Medulla oblongata (tissue), 1 donor: ENCODE measurements at regions not wholly inside any gene's neighbourhood (a gene's known extent, or its start where the extent isn't known, plus 50 kb on each side); places are given as distances from the start of the nearest gene placed in this dataset.

Experiments
- DNase-seq: peaks from one replicate; pipeline ENCODE4 v3.0.0-alpha.2; 2015; ENCODE audit errors: extremely low spot score

DNA sequence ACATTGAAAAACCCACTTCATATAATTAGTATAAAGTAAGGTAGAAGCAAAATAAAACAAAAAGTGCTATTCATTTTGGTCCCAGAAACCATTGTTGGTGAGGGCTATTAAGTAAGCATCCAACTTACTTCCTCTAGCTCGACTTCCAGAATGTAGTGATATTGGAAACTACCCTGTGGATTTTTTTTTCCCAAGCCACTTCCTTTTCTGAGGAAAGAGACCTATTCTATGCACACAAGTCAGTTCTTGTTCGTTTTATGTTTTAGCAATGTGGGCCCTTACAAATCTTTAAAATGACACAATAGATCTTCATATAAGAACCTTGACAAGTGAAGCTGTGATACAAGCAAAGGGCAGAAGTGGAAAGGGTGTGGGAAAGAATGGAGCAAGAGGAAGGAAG, 402.0 kb upstream of the TBL1XR1 start:
- DNase-seq, result no peak

DNA sequence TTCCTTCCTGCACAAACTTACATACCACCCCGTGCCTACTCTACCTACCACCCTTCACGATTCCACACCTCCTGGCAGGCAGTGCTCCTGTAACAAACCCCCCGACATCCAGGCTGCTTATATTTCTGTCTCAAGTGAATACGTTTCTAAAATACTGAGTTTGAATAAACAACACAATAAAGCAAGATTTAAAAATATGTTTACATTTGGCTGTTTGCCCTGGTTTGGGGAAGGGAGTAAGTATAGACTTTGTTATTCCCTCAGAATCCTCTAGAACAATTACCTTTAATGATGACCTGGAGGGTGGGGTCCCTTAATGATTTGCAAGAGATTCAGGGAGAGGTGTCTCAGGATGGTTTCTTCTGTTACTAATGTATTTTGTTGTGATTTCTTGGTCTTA, 402.6 kb upstream of the TBL1XR1 start:
- DNase-seq, result no peak

DNA sequence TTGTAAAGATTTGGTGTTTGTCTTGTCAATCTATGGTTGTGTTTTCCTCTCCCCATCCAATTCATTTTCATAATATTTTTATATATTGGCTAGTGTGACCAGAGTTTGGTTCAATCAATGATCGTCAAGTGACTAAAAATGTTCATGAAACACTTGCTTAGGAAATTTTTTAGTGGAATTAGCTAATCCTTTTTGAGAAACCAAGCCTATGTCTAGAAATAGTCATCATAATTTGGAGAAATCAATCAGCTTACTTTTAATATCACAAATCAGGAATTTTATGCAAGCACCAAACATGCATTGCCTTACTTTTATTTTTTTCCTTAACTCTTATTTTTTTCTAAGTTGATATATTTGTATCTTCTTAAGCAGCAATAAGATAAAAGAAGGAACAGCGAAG, 403.1 kb upstream of the TBL1XR1 start:
- no peak for DNase-seq

DNA sequence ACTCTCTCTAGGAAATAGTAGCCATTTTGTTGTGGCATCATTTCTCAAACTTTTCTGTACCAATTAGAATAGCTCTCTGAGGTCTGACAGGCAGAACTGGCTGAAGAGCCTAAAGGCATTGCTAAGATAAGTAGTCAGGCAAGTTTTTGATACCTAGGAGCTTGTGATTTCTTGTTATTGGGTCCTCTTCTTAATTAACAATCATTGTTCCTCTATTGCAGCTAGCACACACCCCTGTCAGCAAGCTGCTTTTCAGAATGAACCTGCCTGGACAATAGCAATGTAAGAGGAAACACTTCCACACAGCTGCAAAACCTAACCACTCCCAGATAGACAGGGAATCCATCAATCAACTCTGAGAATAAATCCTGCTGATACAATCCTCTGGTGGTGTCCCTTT, 403.9 kb upstream of the TBL1XR1 start:
- DNase-seq, result no peak

DNA sequence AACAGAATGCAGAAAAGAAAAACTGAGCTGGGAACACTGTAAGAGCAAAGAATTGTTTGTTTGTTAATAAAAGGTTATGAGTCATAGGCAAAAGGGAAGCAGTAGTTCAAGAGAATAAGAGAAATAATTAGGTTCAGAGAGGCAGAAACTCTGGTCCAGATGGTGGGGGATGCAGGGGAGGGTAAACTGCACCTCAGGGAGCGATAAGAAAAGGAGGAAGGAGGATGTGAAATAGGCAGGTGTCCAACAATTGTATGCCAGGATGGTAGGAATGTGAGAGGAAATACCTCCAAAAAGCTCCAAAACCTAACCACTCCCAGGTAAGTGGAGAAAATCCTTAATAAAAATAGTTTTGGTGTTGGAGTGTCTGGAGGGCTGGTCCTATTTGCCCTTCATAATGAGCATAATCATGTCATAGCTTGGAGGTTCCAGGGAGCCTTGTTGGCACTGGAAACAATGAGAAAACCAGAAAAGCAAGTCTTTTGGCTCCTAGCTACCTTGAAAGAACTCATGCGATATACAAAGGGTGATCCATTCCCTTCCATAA, 405.4 kb upstream of the TBL1XR1 start:
- DNase-seq, result no peak

DNA sequence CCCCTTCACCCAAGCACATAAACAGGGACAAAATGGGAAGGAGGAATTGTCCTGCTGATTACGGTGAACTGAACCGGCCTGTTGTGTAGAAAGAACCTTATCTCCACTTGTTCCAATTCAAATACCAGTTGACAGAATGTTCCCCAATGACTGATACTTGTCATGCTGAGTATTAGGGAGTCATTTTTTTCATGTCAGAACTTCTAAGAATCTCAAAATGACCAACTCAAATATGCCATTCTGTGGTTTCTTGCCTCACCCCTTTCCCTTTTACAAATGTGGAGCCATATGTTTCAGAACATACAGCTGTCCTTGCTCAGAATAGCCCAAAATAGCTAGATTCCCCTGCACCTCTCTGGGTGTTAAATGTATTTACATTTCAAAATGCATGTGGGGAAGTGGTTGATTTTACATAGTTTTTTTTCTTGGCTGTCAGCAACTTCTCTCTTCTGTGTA, 405.9 kb upstream of the TBL1XR1 start:
- no peak for DNase-seq

DNA sequence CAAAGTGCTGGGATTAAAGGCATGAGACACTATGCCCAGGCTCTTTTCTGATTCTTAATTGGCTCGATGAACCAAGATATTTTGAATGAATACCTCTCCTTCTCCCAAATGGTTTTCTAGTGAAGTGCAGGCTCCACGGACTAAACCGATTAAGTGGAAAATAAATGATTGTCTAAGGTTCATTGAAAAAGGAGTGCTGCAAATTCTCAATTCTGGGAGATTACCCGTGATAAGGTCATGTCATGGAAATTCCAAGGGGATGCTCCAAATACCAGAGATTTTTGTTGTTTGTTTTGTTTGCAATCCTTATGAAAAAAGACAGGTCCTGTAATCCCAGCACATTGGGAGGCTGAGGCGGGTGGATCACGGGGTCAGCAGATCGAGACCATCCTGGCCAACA, 406.9 kb upstream of the TBL1XR1 start:
- DNase-seq, result no peak

DNA sequence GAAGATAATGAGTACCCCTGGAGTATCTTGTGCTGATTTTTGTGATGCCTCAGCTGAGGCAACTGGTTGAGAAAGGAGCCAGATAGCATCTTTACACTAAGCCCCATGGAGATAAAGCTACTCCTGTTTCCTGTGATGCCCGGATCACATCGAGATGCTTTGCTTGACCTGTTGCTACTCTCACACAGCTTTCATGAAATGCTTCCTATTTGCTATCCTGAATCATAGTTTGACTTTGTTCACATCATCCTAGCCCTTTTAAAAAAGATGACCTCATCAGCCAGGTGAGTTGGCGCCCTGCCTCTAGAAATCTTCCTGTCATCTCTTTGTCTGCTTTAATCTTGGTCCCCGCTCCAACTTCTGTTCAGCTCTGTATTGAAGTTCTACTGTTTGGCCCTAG, 409.6 kb upstream of the TBL1XR1 start:
- no peak for DNase-seq

DNA sequence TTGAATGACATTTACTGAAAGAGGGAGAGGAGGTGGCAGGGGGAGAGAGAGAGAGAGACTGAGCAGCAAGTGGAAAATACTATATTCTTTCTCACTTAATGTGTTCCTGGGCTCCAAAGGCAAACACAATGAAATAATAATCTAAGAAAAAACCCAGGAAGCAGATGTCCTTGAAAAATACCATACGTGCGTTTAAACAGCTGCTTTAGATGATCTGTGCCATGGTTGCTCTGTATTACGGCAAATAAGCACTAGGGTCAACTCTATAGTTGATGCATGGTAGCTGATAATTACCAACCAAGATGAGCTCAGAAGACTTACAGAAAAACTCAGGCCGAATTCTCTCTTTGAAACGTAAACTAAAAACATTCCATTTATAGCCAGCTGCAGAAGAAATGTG, 410.3 kb upstream of the TBL1XR1 start:
- no peak for DNase-seq

DNA sequence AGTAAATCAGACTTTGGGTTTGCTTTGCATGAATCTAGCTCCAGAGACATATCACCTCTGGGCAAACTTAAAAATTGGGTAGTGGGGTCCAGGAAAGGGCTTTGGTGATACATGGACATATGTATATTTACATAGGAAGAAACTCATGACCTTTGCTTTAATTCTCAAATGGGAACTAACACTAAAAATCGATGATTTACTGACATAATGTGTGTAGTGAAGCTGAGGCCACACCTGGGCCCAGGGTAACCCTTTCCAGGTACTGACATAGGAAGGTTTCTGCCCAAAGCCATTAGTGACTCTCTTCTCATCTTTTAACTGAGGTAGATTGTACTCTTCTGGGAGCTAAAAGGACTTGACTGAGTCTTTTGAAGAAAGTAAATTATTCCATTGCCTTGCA, 411.2 kb upstream of the TBL1XR1 start:
- no peak for DNase-seq

DNA sequence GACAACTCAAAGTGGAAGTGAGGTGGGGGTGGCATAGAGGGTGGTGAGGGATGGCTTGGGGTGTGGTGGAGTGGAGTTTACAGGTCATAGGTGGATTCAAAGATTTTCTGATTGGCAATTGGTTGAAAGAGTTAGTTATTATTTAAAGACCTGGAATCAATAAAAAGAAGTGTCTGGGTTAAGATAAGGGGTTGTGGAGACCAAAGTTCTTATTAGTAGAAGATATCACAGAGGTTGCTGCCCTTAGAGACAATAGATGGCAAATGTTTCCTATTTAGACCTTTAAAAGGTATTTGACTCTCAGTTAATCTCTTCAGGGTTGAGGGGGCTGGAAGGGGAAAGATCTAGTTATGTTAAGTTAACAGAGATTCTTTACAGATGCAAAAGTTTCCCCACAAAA, 412.3 kb upstream of the TBL1XR1 start:
- DNase-seq, result no peak

DNA sequence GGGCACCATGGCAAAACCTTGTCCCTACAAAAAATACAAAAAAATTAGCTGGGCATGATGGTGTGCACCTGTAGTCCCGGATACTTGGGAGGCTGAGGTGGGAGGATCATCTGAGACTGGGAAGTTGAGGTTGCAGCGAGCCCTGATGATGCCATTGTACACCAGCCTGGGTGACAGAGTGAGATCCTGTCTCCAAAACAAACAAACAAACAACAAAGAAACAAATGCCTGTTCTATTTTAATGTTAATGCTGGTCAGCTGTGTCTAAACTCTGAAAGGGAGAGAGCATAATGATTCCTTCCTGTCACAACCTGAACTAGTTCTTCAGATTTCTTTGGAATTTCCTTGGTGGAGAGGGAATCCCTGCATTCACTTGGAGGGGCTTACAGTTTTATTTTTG, 413.0 kb upstream of the TBL1XR1 start:
- DNase-seq, result no peak

DNA sequence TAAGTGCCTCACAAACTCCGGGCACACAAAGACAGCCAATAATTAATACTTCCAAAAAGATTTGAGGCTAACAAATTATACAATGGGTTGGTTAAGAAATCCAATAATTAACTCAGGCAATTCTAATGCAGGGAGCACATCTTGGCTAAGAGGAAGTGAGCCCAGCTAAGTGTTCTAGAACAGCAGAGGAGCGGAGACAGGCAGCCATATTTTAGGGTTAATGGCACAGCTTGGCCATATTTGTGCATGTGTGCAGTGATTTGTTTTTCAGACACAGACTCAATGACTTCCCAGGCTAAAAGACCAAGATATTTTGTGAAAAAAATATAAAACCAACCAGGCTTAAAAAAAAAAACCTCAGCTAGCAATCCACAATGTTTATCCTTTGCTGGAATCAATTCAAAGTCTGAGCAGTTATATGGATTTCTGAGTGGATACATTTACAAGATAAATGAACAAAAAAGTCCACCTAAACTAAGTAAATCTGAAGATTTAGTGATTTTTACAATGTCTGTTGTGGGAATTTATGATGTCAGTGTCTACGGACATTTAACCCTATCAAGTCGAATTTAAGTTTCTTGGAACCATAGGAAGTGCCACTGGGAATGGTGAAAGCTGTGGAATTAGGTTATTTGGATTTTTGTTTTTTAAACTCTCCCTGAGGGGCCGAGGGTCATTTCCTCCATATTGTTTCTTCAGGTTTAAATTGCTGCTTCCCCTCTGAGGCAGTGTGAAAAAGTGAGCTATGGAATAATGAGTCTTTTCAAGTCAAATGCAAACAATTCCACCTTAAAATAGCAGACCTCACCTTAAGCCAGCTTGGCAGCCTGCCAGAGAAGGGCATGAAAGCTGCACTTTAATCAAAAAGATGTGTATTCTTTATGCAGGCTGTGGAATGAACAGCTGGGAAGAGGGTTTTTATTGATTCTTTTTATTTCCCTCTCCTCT, 413.7 kb upstream of the TBL1XR1 start:
- DNase-seq, result peak; percentile 26

DNA sequence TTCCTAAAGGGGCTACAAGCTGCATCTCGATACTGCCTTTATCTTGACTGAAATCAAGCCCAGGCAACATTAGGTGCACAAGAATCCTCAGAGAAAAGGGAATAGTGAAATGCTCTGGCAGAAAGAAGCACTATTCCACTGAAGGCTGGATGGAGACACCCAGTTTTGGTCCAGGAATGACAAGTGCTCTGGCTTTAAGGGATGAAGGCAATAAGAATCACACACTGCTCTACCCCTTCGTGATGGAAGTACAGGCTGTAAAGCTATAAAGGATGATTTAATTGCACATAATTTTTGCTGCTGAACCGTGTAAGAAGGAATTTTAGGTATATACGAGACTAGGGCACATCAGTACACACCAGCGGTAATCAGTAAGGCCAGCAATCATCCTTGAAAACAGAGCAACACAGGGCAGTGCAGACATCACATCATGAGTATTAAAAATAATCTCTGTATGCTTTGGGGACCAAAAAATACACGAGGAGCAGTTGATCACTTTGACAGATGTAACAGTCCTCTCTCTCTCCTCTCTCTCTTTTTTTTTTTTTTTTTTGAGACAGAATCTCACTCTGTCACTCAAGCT, 414.6 kb upstream of the TBL1XR1 start:
- DNase-seq, result peak; percentile 29

DNA sequence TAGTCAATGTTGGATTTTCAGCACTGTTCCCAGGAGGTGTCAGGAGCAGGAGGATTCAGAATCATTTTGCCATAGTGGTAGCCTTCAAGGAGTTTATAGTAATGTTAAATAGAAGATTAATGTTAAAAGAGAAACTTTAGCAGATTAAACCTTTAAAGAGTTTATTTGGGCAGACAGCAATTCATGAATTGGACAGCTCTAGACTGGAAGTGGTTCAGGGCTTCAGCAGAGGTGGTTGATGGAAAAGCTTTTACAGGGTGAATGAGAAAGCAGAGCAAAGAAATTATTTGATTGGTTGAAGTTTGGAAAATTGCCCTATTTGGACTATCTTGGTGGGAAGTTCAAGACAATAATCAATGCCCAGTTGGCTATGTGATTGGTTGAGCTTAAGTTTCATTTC, 416.6 kb upstream of the TBL1XR1 start:
- DNase-seq, result no peak

DNA sequence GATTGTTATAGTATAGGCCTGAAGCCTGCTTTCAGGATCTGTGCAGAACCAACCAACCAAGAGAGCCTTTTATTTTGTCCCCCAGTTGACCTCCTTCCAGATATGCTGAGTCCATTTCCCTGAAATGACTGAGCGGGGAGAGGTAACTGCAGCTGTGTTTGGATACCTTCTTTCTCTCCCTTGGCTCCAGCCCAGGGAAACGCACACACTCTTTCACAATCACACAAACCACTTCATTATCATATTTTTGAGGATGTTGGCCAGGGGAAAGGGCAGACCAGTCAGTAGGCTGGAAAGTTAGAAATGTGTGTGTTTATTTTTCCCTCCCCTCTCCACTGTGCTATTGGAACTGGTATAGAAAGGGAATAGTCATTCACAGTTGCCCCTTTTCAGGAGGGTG, 417.7 kb upstream of the TBL1XR1 start:
- DNase-seq, result peak; percentile 70

DNA sequence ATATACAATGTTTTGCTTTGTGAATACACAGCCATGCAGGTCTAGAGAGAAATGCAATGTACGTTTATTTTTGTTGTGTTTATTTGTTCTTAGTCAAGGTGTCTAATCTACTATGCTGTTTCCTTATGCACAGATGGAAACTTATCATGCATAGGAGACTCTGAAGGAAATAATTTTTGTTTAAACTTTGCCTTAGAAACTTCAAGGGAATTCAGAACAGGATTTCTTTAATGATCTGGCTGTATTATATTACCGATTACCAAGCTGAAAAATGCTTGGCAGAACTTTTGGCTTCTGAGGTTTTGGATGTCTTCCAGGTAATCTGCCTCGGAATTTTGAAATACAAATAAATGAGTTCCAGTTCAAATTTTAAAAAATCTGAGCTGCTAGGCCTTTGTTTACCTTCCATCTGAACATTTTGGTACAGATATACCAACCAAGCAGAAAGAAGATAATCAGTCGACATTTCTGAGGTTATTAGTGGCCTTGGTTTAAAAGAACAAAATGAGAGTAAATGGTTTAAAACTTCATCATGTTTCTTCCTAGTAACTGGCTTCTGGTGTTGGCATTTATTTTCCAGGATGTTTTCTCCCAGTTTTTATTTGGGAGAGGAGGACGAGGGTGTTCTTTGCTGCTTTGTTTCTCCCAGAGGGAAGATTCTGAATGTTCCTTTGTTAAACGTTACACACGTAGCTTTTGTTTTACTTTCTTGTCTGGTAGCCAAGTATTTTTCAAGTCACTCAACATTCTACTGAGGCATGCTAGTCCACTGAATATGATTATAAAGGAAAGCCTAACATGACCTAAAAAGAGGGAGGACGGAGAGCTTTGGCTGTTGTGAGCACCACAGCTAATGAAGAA, 421.8 kb upstream of the TBL1XR1 start:
- peak; percentile 89 for DNase-seq

DNA sequence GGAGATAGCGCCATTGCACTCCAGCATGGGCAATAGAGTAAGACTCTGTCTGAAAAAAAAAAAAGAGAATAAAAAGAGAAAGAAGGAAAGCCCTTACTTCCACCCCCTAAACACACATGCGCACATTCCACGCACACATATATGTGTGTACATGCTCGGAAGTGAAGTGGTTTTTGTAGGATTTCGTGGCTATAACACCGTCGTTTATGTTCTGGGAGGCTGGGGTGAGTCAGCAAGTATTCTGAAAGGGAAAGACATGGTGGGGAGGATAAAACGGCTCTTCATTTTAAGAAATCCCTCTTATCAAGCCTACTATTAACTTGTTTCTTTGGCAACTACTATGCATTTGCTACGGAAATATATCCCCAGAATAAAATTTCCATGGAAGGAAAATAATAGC, 422.8 kb upstream of the TBL1XR1 start:
- DNase-seq, result no peak

DNA sequence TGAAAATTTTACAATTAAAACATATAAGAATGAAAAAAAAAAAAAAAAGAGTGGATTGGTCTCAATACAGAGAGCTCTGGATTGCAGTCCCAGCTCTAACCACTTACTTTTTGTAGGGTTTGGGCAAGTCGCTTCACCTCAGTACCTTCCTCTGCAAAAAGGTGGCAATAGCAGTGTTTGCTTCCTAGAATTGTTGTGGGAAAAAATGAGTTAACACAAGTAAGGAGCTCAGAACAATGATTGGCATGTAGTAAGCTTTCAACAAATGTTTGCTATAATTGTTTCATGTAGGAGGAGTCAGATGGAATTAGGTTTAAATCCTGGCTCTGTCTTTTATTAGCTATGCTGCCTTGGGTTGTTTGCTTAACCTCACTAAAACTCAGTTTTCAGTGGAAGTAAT, 425.2 kb upstream of the TBL1XR1 start:
- DNase-seq, result no peak

DNA sequence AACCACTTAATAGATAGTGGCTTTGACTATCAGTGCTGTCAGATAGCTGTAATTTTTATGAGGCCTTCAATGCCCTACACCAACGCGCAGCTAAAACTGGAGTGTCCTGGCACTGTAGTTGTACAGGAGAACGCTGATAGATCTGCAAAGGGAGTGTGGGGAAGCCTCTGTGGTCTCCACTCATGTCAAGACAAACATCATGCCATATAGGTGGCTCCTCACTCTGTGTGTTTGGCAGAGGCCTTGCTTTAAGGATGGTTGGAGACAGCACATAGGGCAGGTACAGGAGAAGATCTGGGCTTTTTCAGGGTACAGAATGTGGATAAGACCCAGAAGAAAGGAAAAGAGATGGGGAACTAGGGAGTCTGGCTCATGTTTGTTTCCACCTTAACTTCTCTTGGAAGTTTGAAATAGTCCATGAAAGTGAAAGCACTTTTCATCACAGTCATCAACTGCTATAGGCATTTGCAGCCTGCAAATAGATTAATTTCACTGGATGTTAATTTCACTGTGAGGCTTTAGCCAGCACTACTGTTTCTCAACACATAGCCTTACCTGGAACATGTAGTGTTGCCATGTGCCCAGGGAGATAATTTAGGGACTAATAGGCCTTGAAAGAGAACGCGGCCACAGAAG, 425.8 kb upstream of the TBL1XR1 start:
- no peak for DNase-seq
